T-helper 1 cell treated with Interleukin-12 subunit alpha and Interleukin-12 subunit beta and Interleukin-4 antibody, amounts not matched to agents 30 ng/mL and 1 ng/mL, for 36 hours (primary cell): ENCODE measurements at regions not wholly inside any gene's neighbourhood (a gene's known extent, or its start where the extent isn't known, plus 50 kb on each side); places are given as distances from the start of the nearest gene placed in this dataset.

ENCODE experiments used
- intact Hi-C: fragments of 100-400 bp; cut with micrococcal nuclease; formaldehyde crosslinking; loops from one replicate; pipeline ENCODE4 v1.15.1; 2024

- intact Hi-C loops, result no loop called here
Measured at GRCh38 chr15:70411143-70411863, 313.6 kb upstream of the TLE3 start.

DNA sequence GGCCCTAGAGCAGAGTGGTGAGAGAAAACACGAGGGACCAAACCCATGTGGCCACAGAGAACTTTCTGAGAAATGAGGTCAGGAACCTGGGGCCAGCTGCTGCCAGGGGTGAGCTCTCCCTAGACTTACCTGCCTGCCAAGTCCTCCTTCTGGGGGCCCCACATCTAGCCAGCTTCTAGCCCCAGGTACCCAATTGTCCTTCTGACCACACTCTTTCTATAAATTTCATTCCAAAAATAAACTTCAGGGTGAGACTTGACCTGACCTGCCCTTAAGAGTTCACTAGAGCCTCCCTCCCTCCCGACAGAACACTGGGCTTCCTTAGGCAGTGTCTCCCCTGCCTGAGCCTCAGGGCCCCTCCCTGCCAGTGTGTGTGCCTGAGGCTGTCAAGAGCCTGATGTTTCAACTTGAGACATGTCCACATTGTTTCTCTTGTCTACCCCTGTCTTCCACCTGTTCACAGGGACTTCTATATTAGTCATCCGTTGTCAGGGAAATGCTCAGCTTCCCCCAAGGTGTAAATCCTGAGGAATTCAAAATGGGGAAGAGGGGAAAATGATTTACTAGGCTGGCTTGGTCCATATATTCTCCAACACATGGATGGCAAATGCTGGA lies 312.8 kb upstream of the TLE3 start:
- intact Hi-C loops, result no loop called here

DNA sequence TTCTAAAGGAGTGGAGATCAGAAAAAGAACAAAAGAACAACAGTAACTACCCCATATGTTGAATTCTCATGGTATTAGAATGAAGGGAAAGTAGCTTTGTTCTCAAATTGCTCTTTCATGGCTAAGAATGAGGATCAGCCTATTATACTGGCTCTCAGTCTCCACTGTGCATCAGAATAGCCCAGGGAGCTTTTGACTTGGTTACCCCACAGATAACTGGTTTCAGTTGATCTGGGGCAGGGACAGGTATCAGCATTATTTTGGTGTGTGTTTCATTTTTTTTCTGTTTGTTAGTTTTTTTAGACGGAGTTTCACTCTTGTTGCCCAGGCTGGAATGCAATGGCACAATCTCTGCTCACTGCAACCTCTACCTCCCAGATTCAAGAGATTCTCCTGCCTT lies 311.7 kb upstream of the TLE3 start:
- intact Hi-C loops, result no loop called here

- intact Hi-C loops, result no loop called here
Measured at GRCh38 chr15:70407955-70408354, 310.2 kb upstream of the TLE3 start.

- intact Hi-C loops, result no loop called here
Measured at GRCh38 chr15:70407336-70407670, 309.6 kb upstream of the TLE3 start.

GRCh38 chr15:70406617-70407335 lies 309.1 kb upstream of the TLE3 start:
- intact Hi-C loops, result no loop called here

DNA sequence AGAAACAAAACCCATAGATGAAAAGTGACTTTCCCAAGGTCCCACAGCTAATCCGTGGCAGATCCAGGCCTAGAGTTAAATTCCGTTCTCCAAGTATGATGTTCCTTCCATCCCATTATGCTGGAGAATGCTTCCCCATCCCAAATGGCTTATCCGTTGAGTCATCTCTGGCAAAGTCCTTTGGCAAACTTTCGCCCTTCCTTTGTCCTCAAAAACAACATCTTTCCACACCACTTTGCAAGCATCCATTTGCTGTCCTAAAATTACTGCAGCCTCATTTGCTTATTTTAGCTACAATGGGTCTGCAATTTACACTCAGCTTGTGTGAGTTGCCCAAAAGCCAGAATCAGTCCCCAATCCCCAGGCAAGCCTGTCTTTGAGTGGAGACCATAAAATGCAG lies 304.0 kb upstream of the TLE3 start:
- intact Hi-C loops, result no loop called here

GRCh38 chr15:70400766-70401541 lies 303.2 kb upstream of the TLE3 start:
- intact Hi-C loops, result no loop called here

DNA sequence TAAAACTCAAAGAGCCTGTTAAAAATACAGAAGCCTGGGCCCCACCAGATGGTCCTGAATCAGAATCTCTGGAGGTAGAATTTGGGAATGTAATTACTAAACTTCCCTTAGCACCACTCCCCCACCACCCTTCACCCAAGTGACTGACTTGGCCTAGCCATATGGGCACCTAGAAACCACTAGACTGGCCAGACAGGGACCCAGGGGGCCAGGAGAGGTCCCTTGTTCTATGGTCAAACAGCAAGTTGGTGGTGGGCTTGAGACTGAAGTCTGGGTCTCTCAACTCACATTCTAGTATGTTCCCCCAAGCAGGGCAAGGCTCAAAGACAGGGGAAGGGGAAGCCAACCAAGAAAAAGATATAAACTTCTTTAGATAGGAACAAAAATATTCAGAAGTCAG lies 301.5 kb upstream of the TLE3 start:
- intact Hi-C loops, result no loop called here

DNA sequence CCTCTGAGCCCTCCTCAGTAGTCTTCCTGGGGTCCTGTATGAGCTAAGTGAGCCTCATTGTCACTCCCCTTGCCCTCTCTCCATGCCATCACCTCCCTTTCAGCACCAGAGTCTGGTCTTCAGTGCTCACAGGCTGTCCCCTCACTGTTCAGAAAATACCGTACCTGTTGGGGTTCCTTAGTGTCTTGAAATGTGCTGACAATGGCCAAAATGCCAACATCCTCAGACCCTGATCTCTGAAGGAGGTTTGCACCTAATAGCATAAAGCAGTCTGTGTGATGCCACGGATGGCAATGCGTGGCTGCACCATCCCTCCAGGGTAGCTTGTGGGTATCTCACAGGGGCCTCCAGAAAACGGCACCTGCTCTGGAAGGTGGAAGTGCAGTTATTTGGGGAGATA lies 301.0 kb upstream of the TLE3 start:
- intact Hi-C loops, result no loop called here

GRCh38 chr15:70396807-70397206 lies 299.1 kb upstream of the TLE3 start:
- intact Hi-C loops, result no loop called here

GRCh38 chr15:70395164-70395563 lies 297.4 kb upstream of the TLE3 start:
- intact Hi-C loops, result no loop called here

DNA sequence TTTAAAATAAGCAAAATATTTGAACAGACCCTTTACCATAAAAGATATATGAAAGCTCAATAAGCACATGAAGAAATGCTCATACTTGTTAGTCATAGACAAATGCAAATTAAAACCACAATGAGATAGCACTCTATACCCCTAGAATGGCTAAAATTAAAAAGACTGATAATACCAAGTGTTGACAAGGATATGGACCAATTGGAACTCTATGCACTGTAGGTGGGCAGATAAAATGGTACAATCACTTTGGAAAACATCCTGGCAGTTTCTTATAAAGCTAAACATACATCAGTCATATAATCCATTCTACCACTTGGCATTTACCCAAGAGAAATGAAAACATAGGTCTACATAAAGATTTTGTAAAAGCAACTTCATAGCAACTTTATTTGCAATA lies 293.0 kb upstream of the TLE3 start:
- intact Hi-C loops, result no loop called here

DNA sequence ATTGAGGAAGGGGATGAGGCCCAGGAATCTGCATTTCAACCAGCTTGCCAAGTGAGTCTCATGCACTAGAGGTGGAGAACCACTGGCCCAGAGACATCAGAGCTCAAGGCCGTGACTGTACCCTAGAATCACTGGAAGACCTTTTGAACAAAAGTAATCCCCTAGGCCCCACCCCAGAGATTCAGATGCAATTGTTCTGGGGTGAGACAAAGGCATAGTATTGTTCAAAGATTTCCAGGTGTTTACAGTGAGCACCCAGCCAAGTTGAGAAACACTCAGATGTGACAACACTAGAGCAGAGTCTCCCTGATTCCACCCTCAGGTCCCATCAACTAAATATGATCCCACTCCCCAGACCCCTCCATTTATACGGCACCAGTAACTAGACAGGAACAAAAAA lies 290.3 kb upstream of the TLE3 start:
- intact Hi-C loops, result no loop called here

DNA sequence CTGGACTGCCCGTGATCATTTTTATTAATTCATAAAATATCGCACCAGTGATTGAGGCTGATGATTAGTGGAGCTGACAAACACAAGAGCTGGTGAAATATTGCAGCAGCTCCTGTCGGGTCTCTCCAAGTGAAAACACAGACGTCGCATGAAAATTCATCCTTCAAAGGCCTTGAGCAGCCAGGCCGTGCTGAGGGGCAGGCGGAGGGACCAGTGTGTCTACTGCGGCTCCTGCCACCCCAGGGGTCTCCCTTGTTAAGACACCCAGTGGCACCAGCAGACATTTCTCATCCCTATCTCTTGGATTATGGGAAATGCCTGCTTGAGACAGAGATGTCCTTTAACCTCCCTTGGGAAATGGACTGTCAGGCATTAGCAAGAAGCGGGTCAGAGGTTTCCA lies 289.4 kb upstream of the TLE3 start:
- intact Hi-C loops, result no loop called here

- intact Hi-C loops, result no loop called here
Measured at GRCh38 chr15:70385711-70386110, 288.0 kb upstream of the TLE3 start.

- intact Hi-C loops, result no loop called here
Measured at GRCh38 chr15:70385052-70385451, 287.3 kb upstream of the TLE3 start.

DNA sequence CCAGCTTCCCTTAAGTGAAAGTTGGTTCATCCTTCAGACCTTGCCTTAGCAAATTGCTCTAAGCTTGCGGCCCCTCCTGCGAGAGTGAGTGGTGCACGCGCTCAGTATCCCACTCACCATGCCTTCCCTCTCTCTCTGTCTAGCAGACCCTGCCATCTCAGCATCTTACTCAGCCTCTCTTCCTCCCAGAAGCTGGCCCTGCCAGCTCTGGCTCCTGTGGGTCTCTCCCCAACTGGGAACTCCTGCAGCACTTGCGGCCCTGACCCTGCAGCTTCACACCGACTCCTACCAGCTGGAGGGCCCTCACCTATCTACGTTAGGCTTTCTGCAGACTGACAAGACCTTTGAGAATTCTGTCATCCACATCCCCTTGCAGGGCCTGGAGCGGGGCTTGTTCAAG lies 286.1 kb upstream of the TLE3 start:
- intact Hi-C loops, result no loop called here

- intact Hi-C loops, result no loop called here
Measured at GRCh38 chr15:70382762-70383458, 285.2 kb upstream of the TLE3 start.

DNA sequence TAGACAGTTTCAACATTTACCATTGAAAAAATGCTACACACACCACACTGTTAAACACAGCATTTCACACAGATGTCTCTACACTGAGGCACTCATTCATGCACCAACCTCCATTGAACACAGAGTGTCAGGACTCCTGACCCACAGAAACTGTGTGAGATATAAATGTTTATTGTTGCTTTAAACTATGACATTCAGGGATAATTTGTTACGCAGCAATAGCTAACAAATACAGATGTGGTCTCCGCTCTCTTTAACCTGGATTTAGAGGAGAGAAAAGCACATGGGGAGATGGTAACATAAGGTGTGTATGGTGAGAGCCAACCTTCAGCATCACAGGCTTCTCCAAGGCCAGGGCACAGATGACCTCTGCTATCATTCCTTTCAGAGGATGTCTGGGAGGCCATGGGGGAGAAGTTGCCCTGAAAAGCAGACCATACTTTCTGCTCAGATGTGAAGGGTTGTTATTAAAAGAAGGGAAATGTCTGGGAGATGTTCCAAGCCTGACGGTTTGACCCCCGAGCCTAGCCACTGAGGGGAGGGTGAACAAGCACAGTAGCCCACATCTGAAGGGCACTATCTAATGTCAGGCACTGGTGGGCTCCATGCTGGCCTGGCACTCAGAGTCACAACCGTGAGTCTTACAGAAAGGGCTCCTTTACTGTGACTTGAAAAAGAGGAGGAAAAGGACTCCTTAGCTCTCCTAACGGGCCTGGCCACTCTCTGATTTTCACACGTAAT lies 284.5 kb upstream of the TLE3 start:
- intact Hi-C loops, result no loop called here
